ENCODE measurements at regions not wholly inside any gene's neighbourhood (a gene's known extent, or its start where the extent isn't known, plus 50 kb on each side); places are given as distances from the start of the nearest gene placed in this dataset.

GRCh38 chr2:187799601-187800000 lies 245.4 kb upstream of the TFPI start:
- no peak for DNase-seq

GRCh38 chr2:187803816-187804215 lies 249.6 kb upstream of the TFPI start:
- no peak for DNase-seq

DNA sequence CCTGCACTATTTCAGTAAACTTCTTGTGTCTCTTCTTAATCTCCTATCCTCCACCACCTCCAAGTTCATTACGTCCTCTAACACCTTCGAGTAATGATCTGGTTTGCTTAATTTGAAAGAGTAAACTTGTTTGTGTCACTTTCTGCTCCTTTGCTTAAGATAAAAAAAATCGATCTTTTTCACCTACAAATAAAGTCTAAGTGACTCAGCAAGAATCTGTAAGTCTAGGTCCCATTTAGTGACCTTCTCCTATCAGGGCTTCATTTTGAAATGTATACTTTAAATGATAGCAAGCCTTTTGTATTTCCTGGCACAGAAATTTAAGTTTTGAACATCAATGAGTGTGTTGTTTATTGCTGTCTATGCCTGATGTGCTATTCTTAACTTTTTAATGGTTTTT lies 260.9 kb upstream of the TFPI start:
- DNase-seq: no peak

DNA sequence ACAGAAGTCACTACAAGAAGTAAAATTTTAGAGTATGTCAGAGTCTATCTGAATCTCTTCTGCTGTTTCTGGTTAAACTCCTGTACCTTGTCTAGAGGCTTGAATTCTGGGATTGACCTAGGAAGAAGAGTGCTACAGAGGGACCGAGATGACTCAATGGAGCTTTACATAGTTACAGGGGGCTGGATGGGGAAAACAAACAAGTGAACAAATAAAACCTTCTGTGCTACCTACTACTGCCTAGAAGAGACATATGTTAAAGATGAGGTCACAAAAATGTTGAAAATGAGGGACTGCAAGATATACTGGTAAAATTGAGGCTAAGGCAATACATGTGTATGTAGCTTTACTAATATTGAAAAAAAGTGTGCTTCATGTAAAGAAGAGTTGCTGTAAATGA lies 265.4 kb upstream of the TFPI start:
- no peak for DNase-seq

- DNase-seq: no peak
Measured at GRCh38 chr2:187825108-187825507, 270.9 kb upstream of the TFPI start.

- DNase-seq: no peak
Measured at GRCh38 chr2:187826023-187826422, 271.8 kb upstream of the TFPI start.

DNA sequence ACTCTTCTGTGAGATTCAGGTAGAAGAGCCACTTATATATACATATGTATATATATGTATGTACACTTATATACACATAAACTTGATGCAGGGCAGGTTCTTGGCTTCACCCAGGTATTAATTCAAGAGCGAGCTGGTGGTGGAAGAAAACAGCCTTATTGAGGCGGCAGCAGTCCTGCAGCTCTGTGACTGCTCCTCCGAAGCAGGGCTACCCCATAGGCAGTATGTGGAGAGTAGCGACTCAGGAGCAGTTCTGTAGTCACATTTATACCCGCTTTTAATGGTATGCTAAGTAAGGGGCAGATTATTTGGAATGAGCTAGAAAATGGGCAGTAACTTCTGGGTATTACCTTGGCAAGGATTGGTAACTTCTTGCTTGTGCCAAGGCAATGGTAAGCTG lies 280.6 kb upstream of the TFPI start:
- no peak for DNase-seq

DNA sequence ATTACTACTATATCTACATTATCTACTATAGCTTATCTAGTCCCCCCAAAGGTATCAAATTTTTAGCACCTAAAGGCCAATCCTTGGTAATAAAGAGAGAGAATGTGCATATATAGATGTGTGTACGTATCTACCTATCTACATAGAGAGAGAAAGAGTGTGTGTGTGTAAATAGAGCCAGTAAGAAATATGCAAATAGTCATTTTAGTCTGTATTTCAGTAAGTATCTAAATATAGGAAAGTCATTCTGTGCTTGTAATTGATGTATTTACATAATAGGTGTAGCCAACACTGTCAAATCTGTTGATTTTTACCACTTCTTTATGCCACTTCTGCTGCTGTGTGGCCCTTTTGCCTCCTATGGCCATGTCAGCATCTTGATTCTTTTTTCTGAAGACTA lies 284.5 kb upstream of the TFPI start:
- no peak for DNase-seq

GRCh38 chr2:187842315-187842714 lies 288.1 kb upstream of the TFPI start:
- no peak for DNase-seq

GRCh38 chr2:187842978-187843847 lies 289.0 kb upstream of the TFPI start:
- DNase-seq: peak; percentile 41

- DNase-seq: no peak
Measured at GRCh38 chr2:187847245-187848208, 293.3 kb upstream of the TFPI start.

DNA sequence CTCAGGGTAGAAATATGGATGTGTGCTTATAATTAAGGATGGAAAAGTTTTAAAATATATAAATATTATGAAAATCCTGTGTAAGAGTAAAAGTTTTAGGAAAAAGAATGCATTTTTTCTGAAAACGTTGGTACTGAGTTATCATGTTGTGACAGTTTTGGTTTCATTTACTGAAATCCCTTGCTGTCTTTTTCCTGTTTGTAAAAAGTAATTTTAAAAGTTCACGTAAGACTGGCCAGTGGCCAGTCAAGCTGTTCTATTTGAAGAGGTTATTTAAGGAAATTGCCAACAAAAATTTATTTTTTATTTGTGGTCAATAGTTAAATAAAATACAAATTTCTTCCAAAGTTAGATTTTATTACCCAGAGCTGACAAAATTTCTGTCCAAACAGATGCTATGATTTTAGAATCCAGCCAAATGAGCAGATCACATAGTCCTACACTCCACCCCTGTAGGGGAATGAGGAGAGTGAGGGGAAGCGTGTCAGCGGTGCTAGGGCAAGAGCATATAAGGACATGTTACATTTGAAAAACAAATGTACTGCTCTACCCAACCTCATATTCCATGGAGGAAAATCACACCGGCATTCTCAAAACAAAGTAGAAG lies 297.8 kb upstream of the TFPI start:
- DNase-seq: no peak

- DNase-seq: no peak
Measured at GRCh38 chr2:187853381-187853791, 299.2 kb upstream of the TFPI start.

GRCh38 chr2:187854801-187855200 lies 300.6 kb upstream of the TFPI start:
- no peak for DNase-seq

GRCh38 chr2:187855689-187856088 lies 301.5 kb upstream of the TFPI start:
- DNase-seq: no peak

DNA sequence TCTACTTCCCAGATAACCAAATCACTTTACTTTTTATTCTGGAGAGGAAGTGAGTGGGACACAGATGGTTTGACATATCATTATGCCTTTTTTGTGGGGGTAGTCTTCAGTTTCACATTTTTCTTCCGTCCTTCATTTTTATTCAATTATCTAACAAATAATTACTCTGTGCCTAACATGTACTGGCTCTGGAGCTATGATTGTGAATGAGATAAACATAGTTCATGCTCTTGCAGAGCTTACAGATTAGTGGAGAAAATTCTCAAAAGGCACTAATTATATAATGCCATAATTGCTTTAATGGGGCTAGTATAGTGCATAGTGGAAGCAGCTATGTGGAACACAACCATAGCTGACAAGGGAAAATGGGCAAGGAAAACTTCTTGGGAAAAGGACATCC lies 303.6 kb upstream of the TFPI start:
- DNase-seq: no peak

DNA sequence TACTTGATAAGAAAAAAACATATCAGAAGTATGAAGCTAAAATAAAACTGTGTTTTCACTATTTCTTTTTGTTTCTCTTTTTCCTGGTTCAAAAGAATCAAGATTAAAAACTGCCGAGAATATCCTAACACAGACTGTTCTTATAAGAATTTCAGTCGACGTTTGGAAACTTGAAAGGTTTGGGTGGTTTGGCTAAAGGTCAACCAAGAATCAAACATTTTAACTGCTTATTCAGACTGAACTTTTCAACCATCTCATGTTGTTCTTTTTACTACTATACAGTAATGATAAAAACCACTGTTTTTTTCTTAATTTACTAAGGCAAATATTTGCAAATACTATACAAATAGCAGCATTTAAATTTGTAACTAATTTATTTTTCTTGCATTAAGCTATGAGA lies 308.5 kb upstream of the TFPI start:
- no peak for DNase-seq

- DNase-seq: no peak
Measured at GRCh38 chr2:187865025-187865424, 310.8 kb upstream of the TFPI start.

DNA sequence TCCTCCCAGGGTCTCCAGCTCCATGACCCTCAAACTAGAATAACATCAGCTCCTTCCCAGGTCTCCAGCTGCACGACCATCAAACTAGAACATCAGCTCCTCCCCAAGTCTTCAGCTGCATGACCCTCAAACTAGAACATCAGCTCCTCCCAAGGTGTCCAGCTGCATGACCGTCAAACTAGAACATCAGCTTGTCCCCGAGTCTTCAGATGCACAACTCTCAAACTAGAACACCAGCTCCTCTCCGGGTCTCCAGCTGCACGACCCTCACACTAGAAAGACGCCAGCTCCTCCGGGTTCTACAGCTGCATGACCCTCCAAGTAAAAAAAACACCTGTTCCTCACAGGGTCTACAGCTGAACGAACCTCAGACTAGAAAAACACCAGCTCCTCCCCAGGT lies 312.9 kb upstream of the TFPI start:
- no peak for DNase-seq

DNA sequence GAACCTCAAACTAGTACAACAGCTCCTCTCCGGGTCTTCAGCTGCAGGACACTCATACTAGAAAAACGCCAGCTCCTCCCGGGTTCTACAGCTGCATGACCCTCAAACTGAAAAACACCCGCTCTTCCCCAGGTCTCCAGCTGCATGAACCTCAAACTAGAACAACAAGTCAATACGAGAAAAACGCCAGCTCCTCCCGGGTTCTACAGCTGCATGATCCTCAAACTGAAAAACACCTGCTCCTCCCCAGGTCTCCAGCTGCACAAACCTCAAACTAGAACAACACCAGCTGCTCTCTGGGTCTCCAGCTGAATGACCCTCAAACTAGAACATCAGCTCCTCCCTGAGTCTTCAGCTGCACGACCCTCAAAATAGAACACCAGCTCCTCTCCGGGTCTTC lies 315.0 kb upstream of the TFPI start:
- no peak for DNase-seq

DNA sequence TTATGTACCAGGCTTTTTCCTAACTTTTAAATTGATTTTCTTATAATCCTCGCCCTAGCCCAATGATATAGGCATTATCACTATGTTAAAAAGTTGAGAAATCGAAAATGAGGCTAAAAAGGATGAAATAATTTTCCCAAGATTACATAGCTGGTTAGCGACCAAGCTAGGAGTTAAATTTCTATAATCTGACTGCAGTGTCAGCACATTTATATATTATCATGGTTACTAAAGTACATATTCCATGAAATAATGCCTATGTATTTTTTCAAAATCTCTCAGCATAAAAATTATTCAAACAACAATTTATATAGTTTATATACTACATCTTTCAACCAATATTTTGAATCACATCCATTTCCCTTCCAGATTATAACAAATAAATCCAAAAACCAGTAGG lies 317.3 kb upstream of the TFPI start:
- no peak for DNase-seq

DNA sequence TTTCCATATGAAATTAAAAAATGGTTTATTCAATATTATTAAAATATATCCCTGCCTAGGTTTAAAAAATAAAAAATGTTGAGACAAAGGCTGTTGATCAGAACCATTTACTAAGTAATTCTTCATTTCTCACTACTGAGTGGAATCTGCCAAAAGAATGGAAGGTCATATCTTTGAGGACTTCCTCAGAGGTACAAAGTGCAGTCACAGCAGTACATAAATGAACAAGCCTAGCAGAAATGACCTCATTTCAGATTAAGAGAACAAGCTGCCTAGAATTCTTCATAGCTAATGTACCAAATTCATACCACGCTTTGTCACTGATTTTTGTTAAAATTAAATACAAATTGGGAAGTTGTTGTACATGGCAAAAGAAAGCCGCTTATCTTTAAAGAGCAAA lies 318.9 kb upstream of the TFPI start:
- DNase-seq: no peak

GRCh38 chr2:187874786-187875185 lies 320.6 kb upstream of the TFPI start:
- no peak for DNase-seq
